Gastroesophageal sphincter (tissue), 4 donors: ENCODE measurements at regions not wholly inside any gene's neighbourhood (a gene's known extent, or its start where the extent isn't known, plus 50 kb on each side); places are given as distances from the start of the nearest gene placed in this dataset.
A peak's percentile ranks its signal among the peaks of the same experiment; 100 is the strongest.

Experiments
- ATAC-seq: fragments of 150-250 bp; one replicate; pipeline ENCODE4 v1.9.1; 2016; ENCODE audit warnings: mild to moderate bottlenecking, moderate library complexity
- H3K27ac ChIP-seq, 4 donors: fragments of 200-600 bp; sonication (generic) in 3 of 4; 1 replicate in 3 of 4; 2 replicates in 1 of 4; pipeline ENCODE4 v1.5.1; 2016 to 2019
- H3K27me3 ChIP-seq: fragments of 200-600 bp; sonication (generic); one replicate; pipeline ENCODE4 v1.5.1; 2019
- H3K36me3 ChIP-seq, 2 donors: fragments of 200-600 bp; sonication (generic); one replicate each; pipeline ENCODE4 v1.5.1; 2019; ENCODE audit warnings: control low read depth in 1 of 2
- H3K4me1 ChIP-seq, 3 donors: fragments of 200-600 bp; sonication (generic); 1 replicate in 2 of 3; 2 replicates in 1 of 3; pipeline ENCODE4 v1.5.1; 2016 to 2019; ENCODE audit warnings: control low read depth in 2 of 3
- H3K4me3 ChIP-seq, 2 donors: fragments of 200-600 bp; sonication (generic); one replicate each; pipeline ENCODE4 v1.5.1; 2019; ENCODE audit warnings: mild to moderate bottlenecking in 1 of 2, moderate library complexity in 1 of 2
- H3K9me3 ChIP-seq, 3 donors: fragments of 200-600 bp; sonication (generic); one replicate each; pipeline ENCODE4 v1.5.1; 2017 to 2019; ENCODE audit warnings: control low read depth in 2 of 3
- CTCF ChIP-seq, 4 experiments: fragments of 200-600 bp in 2 of 4; fragments of 450-650 bp in 2 of 4; sonication (generic) in 1 of 4; IDR thresholded peaks; one replicate each; pipeline ENCODE4 v1.5.1; 2017 to 2019; ENCODE audit warnings: antibody characterized with exemption in 4 of 4, mild to moderate bottlenecking in 2 of 4, moderate library complexity in 2 of 4
- EP300 ChIP-seq: sonication (generic); formaldehyde crosslinking; IDR thresholded peaks from one replicate; pipeline ENCODE4 v1.6.1; 2017; ENCODE audit warnings: antibody characterized with exemption, mild to moderate bottlenecking
- POLR2A ChIP-seq, 2 donors: fragments of 450-650 bp; IDR thresholded peaks; one replicate each; pipeline ENCODE4 v1.6.1; 2017; ENCODE audit warnings: antibody characterized with exemption in 2 of 2, mild to moderate bottlenecking in 2 of 2, moderate library complexity in 1 of 2
- POLR2AphosphoS5 ChIP-seq: sonication (generic); formaldehyde crosslinking; IDR thresholded peaks from one replicate; pipeline ENCODE4 v1.6.1; 2017; ENCODE audit warnings: antibody characterized with exemption
- WGBS, 2 donors: methylation state at CpG; one replicate each; pipeline ENCODE4 v1.1.5; 2018; ENCODE audit warnings: low coverage in 1 of 2; 5-methylcytosine and 5-hydroxymethylcytosine counted together

- TF ChIP-seq POLR2AphosphoS5, result no peak
- no peak for TF ChIP-seq CTCF (IDR thresholded peaks at IDR 0.05)
- TF ChIP-seq EP300, result no peak
- no peak for TF ChIP-seq POLR2A (IDR thresholded peaks at IDR 0.05)
- Histone ChIP-seq H3K4me3 (no peak overlapping the region), H3K4me1 (peaks cover 4 to 15% (median 6%) of the 10 kb centered on the region in 3 donors), H3K9me3 (no peaks in the 10 kb centered on the region), H3K36me3 (no peaks in the 10 kb centered on the region), H3K27me3 (no peaks in the 10 kb centered on the region), H3K27ac (no peak overlapping the region)
- 83 to 85% methylated on average over 3 of the region's 3 CpGs for WGBS, 2 donors
- no peak for ATAC-seq
These were observed 641.1 kb downstream of the RNF144B start for GRCh38 chr6:19028201-19028600.

- TF ChIP-seq CTCF (IDR thresholded peaks at IDR 0.05), result no peak
- no peak for TF ChIP-seq EP300
- TF ChIP-seq POLR2A (IDR thresholded peaks at IDR 0.05), result no peak
- no peak for TF ChIP-seq POLR2AphosphoS5
- Histone ChIP-seq H3K4me1 (peaks cover 13 to 52% (median 19%) of the 10 kb centered on the region in 3 donors), H3K27me3 (no peaks in the 10 kb centered on the region), H3K4me3 (no peak overlapping the region), H3K9me3 (no peaks in the 10 kb centered on the region), H3K36me3 (no peaks in the 10 kb centered on the region), H3K27ac (peak overlapping the region; percentile 45 to 80 (median 54))
- ATAC-seq, result no peak
These were observed 645.6 kb downstream of the RNF144B start for GRCh38 chr6:19032591-19033295.

GRCh38 chr6:19033683-19034082 is 646.5 kb downstream of the RNF144B start:
- Histone ChIP-seq H3K27me3 (no peaks in the 10 kb centered on the region), H3K9me3 (no peaks in the 10 kb centered on the region), H3K4me1 (peaks cover 13 to 52% (median 19%) of the 10 kb centered on the region in 3 donors), H3K36me3 (no peaks in the 10 kb centered on the region), H3K27ac (peak overlapping the region in 3 of 4 donors; percentile 45 to 80 (median 61)), H3K4me3 (no peak overlapping the region)
- TF ChIP-seq CTCF (IDR thresholded peaks at IDR 0.05), result no peak
- no peak for TF ChIP-seq EP300
- no peak for TF ChIP-seq POLR2A (IDR thresholded peaks at IDR 0.05)
- no peak for TF ChIP-seq POLR2AphosphoS5
- WGBS, 2 donors, result 64% methylated on average over 1 of the region's 1 CpG; no CpG with 5 or more reads in 1 of the 2 donors
- no peak for ATAC-seq

- Histone ChIP-seq H3K27ac (peak overlapping the region; percentile 55 to 80 (median 66)), H3K9me3 (no peaks in the 10 kb centered on the region), H3K27me3 (no peaks in the 10 kb centered on the region), H3K4me1 (peaks cover 13 to 52% (median 19%) of the 10 kb centered on the region in 3 donors), H3K36me3 (no peaks in the 10 kb centered on the region), H3K4me3 (no peak overlapping the region)
- no peak for TF ChIP-seq POLR2A (IDR thresholded peaks at IDR 0.05)
- TF ChIP-seq EP300, result no peak
- TF ChIP-seq POLR2AphosphoS5, result no peak
- TF ChIP-seq CTCF (IDR thresholded peaks at IDR 0.05), result no peak
- no peak for ATAC-seq
- WGBS, 2 donors, result 55 to 63% methylated on average over 2 of the region's 2 CpGs
These were observed 647.8 kb downstream of the RNF144B start for GRCh38 chr6:19034986-19035385.

GRCh38 chr6:19035461-19036195 is 648.5 kb downstream of the RNF144B start:
- H3K9me3 ChIP-seq, result no peaks in the 10 kb centered on the region
- no peak overlapping the region for H3K4me3 ChIP-seq
- 16 to 26% methylated on average over 6 to 7 of the region's 7 CpGs for WGBS, 2 donors
- peak overlapping the region; percentile 55 to 80 (median 66) for H3K27ac ChIP-seq
- H3K36me3 ChIP-seq, result no peaks in the 10 kb centered on the region
- H3K4me1 ChIP-seq, result peaks cover 13 to 52% (median 19%) of the 10 kb centered on the region in 3 donors
- no peaks in the 10 kb centered on the region for H3K27me3 ChIP-seq
- TF ChIP-seq POLR2AphosphoS5 (no peak), CTCF (IDR thresholded peaks at IDR 0.05) (no peak), EP300 (no peak), POLR2A (IDR thresholded peaks at IDR 0.05) (no peak)
- ATAC-seq, result no peak
